ENCODE measurements at regions not wholly inside any gene's neighbourhood (a gene's known extent, or its start where the extent isn't known, plus 50 kb on each side); places are given as distances from the start of the nearest gene placed in this dataset.

- no peak for TF ChIP-seq CTCF (IDR thresholded peaks at IDR 0.05; ENCODE audit: insufficient read depth, low read length, poor library complexity, severe bottlenecking)
- TF ChIP-seq EZH2phosphoT487 (conservative IDR thresholded peaks at IDR 0.05; ENCODE audit: low read length): no peak
Measured at GRCh38 chr3:115279939-115280338, 132.9 kb upstream of the ZBTB20 start.

Measured in SU-DHL-6 (cell line).